NB4 (cell line): ENCODE measurements at regions not wholly inside any gene's neighbourhood (a gene's known extent, or its start where the extent isn't known, plus 50 kb on each side); places are given as distances from the start of the nearest gene placed in this dataset.

Experiments used
- DNase-seq: peaks from one replicate; pipeline ENCODE4 v3.0.0; 2010; ENCODE audit warnings: low read depth
- H3K4me3 ChIP-seq: one replicate; pipeline ENCODE4 v1.5.1; 2011; ENCODE audit warnings: mild to moderate bottlenecking, low read depth, low read length, moderate library complexity
- MYC ChIP-seq: IDR thresholded peaks from 2 replicates; pipeline ENCODE4 v1.6.1; 2011; ENCODE audit warnings: low read depth, low read length
- POLR2A ChIP-seq: IDR thresholded peaks from 2 replicates; pipeline ENCODE4 v1.6.1; 2011; ENCODE audit warnings: mild to moderate bottlenecking; ENCODE audit not compliant: insufficient read length; ENCODE audit errors: extremely low read depth
- TF ChIP-seq, protein P1 (sequence below): IDR thresholded peaks from 2 replicates; pipeline ENCODE4 v1.6.1; 2011; ENCODE audit warnings: low read depth, low read length
- TF ChIP-seq, protein P2 (sequence below): IDR thresholded peaks from one replicate; pipeline ENCODE4 v1.5.1; 2012; ENCODE audit warnings: low read depth, low read length

DNA sequence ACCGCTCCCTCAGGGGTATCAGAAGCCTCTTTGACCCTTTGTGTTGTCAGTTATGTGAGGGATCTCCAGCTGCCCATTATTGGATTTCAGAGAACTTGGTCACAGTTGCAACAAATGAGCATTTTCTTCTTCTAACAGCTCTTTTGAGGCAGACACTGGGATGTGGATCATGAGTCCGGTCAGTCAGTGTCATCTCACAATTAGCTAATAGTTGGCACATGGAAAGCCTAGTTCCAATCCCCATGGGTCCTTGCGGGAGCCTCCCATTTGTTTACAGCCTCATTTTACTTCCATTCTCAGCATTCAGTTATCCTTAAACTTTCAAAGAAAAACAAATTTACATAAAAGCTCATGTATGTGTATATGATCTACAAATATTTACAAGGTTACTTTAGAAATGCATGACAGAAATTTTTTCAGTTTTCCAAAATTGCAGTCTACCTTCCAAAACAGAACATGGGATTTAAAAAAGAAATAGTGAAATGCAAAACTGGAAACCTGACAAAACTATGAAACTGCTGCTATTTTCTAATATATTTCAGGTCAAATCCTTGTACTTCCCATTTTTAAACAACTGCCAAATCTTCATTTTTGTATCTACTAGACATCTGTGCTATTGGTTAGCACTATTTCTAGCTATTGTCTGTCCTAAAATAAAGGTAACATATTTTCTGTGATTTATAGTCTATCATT is 547.1 kb upstream of the ZEB2 start:
- TF ChIP-seq POLR2A (no peak), MYC (no peak)
- TF ChIP-seq, protein P1, sequence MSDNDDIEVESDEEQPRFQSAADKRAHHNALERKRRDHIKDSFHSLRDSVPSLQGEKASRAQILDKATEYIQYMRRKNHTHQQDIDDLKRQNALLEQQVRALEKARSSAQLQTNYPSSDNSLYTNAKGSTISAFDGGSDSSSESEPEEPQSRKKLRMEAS = no peak
- TF ChIP-seq, protein P2, sequence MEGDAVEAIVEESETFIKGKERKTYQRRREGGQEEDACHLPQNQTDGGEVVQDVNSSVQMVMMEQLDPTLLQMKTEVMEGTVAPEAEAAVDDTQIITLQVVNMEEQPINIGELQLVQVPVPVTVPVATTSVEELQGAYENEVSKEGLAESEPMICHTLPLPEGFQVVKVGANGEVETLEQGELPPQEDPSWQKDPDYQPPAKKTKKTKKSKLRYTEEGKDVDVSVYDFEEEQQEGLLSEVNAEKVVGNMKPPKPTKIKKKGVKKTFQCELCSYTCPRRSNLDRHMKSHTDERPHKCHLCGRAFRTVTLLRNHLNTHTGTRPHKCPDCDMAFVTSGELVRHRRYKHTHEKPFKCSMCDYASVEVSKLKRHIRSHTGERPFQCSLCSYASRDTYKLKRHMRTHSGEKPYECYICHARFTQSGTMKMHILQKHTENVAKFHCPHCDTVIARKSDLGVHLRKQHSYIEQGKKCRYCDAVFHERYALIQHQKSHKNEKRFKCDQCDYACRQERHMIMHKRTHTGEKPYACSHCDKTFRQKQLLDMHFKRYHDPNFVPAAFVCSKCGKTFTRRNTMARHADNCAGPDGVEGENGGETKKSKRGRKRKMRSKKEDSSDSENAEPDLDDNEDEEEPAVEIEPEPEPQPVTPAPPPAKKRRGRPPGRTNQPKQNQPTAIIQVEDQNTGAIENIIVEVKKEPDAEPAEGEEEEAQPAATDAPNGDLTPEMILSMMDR = no peak
- H3K4me3 ChIP-seq = no peak overlapping the region
- DNase-seq = no peak

DNA sequence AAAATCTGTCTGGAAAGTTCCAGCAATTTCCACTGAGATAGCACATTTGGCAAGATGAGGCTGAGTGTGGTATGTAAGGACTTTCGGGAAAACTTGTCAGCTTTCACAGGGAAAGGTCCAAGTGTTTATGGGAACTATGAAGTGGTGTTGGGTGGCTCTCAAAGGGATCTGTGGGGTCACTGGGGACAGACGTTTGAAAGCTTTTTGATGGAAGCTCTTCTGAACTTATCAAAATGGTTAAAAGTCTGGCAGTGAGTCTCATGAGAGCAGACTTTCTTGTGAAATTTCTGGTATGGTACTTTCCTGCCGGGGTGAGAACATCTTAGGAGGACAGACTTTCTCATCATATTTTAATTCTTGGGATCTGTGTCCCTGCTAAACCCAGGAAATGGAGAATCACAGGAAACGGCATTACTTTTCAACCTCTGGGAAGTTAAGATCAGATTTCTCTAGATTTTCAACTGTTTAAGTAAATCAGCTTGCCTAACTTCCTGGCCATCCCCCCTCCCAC is 546.3 kb upstream of the ZEB2 start:
- H3K4me3 ChIP-seq = no peak overlapping the region

DNA sequence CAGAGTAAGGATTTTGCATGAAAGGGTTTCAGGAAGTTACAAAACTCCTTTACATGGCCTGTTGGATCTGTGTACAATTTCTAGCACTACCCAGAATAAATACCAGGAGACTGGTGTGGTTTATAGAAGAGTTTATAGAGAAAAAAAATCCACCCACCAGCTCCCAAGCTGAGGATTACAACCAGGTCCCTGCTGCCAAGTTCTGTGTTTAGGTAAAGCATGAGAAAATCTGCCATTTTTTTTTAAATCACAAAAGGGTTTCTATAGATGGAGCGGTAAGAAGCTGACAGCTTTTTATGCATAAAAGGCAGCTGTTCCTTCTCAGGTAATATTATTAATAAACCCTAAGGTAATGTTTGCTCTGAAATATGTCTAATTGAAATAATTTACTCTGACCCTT is 545.4 kb upstream of the ZEB2 start:
- TF ChIP-seq, protein P1 = no peak
- TF ChIP-seq POLR2A (no peak), MYC (no peak)
- TF ChIP-seq, protein P2 = no peak
- DNase-seq = no peak
- H3K4me3 ChIP-seq = no peak overlapping the region

More for the DNA sequence above, 546.3 kb upstream of the ZEB2 start:
- DNase-seq = no peak
- TF ChIP-seq MYC (no peak), POLR2A (no peak)
- TF ChIP-seq, protein P1 = no peak
- TF ChIP-seq, protein P2 = no peak

DNA sequence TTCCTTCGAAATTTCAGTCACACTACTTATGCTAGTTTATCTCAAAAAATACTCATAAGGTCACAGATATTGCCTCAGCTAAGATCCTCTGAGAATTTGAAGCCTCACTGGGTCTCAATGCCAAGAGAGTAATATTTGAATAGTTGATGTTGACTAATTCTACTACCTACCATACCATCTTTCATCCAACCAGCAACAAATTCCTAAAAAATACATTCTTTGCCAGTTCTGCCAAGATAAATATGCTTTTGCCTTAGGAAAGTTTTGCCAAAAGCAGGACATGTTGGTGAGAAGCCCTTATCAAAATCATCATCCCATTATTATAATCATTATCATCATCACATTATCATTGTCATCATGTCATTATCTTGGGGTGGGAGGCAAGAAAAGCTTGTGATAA is 544.6 kb upstream of the ZEB2 start:
- DNase-seq = no peak
- TF ChIP-seq, protein P2 = no peak
- TF ChIP-seq MYC = no peak
- TF ChIP-seq, protein P1 = no peak

GRCh38 chr2:145060876-145061275 is 541.0 kb upstream of the ZEB2 start:
- DNase-seq = no peak
- TF ChIP-seq, protein P1 = no peak
- no peak for TF ChIP-seq POLR2A
- TF ChIP-seq, protein P2 = no peak
- H3K4me3 ChIP-seq = no peak overlapping the region

More for the DNA sequence above, 544.6 kb upstream of the ZEB2 start:
- H3K4me3 ChIP-seq = no peak overlapping the region
